ENCODE measurements at regions not wholly inside any gene's neighbourhood (a gene's known extent, or its start where the extent isn't known, plus 50 kb on each side); places are given as distances from the start of the nearest gene placed in this dataset.
"Not testable (repeated sequence)": the region's sequence is repeated elsewhere in the genome, so short reads cannot be mapped to it uniquely, and the experiment has no call there.

DNA sequence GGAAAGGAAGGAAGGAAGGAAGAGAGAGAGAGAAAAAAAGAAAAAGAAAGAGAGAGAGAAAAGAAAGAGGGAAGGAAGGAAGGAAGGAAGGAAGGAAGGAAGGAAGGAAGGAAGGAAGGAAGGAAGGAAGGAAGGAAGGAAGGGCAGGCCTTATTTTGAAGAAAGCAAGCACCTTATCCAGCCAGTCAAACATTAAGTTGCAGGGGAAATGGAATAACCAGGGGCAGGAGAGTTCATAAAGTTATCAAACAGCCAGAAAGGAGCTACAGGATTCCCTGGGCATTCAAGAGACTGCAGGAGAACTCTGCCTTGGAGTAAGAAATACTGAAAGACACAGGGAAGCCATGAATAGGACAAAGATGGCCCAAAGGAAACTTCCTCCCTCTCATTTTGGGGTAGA, 672.0 kb upstream of the INTU start:
- no peak for DNase-seq

DNA sequence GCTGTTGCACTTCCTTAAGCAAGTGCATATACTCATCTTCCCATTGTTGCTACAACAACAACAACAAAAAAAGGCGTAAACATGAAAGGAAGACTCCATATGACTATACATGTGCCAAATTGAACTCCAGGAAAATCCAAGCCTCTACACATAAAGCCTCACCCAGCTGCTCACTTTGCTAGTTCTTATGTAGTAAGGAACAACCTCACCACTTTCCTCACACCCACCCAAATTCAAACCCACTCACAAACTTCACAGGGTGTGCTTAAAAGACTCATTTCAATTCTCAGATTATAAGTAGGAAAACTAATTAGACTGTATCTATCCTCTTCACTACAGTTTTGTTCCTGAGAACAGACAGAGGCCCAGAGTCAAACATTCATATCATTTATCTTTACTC, 671.1 kb upstream of the INTU start:
- no peak for DNase-seq

DNA sequence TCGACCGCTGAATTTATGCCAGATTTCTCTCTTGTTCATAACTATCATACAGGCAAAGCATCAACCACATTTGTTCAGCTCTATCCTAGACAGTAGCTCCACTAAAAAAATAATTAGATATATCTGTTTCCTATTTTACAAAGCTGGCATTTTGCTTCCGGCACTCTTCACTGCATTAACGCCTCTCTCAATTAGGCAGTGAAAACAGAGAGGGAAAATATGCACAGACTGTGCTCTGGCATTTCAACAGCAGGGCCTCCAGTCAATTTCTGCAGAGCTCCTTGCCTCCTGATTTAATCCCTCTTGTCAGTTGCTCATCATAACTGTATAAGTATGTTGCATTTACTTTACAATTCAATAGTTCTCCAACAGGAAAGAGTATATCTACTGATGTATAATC, 666.9 kb upstream of the INTU start:
- no peak for DNase-seq

DNA sequence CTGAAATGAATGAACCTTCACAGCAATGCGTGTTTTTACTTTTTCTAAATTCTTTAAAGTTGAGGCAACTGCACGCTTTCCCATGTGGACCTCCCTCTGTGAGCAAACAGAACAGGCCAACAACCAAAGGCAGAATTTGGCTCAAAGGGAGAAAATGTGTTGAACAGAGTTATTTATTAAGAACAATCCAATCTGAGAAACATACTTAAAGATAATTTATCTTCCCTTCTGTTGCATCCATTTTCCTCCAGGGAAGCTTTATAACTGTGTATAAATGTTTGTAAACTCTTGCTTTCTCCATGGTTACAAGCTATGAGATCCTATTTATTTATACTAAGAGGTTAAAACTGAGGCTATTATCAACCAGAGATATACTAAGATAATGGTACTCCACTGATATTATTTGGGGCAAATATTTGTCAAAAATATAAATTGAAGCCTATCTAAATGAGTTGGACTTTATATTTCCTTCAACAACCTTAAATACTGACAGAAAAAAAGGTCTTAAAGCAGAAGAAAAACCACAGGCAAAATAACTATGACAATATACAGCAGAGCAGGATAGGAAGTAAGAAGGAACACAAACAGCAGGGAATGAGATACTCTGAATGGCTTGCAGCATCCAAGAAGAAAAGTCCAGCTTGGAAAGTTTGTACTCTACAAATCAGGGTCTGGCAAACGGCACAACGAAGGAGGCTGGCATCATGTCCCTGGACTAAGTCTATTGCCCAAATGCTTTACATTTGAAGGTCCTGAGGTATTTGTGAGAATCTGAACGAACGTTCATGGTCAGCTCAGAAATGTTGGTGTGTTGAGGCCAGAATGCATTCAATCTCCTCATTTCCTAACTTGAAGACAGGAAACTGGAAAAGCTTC, 663.2 kb upstream of the INTU start:
- no peak for DNase-seq

DNA sequence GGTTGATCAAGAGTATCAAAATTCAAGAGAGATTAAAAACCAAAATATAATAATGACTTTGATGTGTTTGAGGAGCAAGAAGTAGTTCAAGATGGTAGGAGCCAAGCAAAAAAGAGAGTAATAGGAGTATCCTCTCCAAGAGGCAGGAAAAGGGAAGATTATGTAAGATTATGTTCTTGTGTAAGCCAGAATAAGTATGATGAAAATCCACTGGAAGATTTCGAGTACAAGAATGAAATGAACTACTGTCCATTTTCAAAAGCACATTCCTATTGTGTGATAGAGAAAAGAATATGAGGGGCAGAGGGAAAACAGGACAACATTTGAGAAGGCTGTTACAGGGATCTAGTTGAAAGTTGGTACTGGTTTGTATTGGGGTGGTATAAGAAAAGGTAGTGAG, 659.6 kb upstream of the INTU start:
- DNase-seq = no peak

DNA sequence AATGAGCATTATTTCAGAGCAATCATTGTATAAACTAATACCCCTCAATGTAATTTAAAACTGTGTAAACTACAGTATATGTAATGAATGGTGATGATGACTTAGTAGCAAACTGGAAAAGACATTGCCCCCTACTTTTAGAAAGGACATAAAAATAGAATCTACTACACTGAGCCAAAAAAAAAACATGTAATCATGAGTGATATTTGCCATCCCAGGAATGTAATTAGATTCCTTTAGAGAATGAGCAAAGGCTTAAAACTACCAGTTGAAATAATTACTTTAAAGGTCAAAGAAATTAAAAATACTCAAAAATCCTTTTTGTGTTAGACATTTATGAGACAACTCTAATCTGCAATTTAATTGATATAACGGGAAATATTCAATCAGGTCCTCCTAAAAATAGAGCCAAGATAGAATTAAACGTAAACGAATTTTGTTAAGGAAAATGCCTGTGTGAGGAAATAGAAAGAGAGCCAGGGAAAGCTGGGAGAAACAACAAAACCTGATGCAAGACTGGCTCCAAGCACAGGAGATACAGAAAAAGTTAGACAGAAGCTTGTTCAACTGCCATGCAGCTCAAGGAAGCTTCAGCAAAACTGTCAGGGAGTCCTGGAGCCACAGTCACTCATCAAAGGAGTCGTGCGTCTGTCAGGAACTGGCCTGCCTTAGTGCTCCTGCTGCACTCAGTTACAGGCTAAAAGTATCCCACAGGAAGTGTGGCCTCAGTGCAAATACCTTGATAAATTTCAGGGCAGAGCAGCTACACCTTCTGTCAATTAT, 655.7 kb upstream of the INTU start:
- DNase-seq = peak; percentile 27

DNA sequence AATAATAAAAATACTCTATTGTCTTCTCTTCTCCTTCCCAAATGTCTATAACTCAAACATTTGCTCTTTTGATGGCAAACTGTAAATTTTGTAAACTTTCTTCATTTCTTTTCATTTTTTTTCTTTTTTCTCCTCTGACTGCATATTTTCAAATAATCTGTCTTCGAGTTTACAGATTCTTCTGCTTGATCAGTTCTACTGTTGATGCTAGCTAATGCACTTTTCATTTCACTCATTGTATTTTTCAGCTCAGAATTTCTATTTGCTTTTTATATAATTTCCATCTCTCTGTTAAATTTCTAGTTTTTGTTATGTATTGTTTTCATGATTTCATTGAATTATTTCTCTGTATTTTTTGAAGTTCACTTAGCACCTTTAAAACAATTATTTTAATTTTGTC, 646.8 kb upstream of the INTU start:
- no peak for DNase-seq

DNA sequence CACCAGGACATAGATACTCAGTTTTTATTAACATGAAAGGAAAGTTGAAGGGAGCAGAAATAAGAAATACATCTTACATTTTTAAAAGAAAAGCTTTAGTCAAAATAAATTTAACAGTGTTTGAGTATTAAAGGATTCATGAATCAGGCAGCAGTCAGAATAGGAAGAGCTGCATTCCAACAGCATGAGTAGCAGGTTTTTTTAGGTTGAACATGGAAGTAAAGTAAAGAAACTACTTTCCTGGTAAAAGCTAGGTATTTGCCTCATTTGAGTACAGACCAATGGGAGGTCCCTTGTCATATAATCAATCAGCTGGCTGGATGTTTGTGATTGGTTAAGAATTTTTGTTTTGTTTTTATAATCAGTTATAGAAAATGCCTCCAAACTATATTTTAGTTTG, 645.9 kb upstream of the INTU start:
- peak; percentile 75 for DNase-seq

DNA sequence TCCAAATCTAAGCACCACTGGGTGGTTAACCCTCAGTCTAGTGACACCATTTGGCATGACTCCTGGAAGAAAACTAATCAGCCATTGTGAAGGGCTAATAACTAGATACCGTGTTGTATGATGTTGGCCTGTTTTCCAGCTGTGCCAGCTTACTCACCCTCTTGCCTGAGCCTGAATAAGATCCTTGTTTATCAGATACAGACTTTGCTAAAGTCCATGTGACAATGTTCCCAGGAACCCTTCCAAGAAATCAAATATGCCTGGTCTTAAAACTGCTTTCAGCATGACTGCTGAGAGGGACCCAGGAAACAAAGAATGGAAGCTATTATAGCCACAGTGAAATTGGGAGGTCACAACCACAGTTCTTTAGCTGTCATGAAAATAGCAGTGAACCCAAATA, 640.8 kb upstream of the INTU start:
- DNase-seq = no peak

DNA sequence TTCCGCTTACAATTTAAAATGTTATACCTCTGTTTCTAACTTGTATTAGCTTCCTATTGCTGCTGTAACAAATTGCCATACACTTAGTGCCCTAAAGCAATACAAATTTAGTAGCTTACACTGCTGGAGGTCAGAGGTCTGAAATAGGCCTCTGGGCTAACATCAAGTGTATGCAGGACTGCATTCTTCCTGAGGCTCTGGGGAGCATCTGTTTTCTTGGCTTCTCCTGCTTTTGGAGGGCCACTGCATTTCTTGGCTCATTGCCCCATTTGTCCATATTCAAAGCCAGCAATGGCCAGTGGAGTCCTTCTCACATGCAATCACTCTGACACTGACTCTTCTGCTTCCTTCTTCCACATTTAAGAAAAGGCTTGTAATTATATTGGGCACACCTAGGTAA, 639.8 kb upstream of the INTU start:
- no peak for DNase-seq

DNA sequence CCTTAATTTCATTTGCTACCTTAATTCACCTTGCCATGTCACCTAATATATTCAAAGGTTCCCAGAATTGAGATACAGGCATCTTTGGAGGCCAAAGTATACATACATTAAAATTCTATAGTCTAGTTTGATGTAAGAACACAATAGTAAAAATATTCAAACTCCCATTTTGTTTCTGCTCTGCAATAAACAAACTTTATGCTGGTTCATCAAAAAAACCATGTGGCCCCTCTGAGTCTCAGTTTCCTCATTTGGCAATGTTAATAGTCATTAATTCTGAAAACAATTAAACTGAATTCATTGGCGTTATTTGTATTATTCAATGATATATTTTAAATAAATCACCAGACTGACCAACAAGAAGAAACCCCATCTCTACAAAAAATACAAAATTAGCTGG, 639.4 kb upstream of the INTU start:
- no peak for DNase-seq

DNA sequence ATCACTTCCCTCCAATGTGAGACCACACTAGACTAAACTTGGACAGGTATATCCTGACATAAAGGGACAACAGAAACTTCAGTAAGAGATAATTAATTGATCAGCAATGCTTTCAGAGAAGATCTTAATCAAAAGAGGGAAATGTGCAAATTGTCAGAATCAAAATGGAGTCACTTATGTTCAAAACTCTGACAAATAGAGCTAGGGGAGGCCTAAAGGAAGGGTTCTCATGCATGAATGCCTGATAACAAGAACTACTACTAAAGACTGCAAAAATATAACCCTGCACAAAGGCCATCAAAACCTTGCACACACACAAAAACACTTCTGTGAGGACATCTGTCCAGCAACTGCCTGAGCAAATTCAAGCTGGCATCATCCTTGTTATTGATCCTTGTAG, 637.5 kb upstream of the INTU start:
- no peak for DNase-seq

DNA sequence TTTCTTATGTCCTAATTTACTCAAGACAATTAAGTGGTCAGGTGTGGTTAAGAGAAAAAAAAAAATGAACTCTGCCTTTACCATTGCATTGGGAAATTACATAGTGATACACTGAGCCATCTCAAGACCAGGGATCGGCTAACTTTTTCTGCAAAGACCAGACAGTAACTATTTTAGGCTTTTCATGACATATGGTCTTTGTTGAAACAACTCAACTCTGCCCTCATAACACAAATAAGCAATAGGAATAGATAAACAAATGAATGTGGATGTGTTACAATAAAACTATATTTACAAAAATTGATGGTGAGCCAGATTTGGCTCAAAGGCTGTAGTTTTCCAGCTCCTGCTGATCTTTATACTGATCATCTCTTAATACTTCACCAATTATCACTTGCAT, 632.6 kb upstream of the INTU start:
- no peak for DNase-seq

DNA sequence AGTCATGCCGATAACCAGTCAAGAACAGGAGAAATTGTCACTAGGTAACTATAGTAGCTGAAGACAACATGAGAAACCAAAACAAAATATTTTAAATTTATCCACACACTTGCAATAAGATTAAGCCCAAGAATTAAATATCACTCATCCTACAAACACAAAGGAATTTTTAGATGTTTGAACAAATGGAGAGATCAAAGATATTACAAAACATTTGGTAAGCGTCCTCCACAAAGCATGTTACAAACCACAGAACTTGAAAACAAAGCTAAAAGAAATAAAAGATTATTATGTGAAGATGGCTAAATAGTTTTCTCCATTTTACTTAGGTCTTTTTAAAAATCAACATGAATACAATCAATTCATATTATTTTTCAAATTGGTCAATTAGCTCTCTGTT, 631.9 kb upstream of the INTU start:
- DNase-seq = no peak

DNA sequence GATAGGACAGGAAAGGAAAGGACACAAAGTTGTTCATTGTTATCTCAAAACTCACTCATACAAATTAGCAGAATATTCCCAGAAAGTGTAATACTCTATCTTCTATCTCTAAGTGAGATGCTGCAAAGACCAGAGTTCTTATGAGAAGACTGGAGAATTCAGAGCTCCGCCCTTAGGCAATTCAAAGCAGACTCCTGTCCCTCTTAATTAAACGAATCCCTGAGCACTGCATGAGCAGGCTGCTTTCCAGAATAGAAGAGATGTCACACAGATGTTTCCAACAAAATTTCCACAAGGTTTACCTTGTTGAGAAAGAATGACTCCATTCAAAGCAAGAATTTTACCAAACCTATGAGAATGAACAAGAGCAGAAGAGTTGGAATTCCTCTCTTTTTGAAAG, 630.8 kb upstream of the INTU start:
- no peak for DNase-seq

DNA sequence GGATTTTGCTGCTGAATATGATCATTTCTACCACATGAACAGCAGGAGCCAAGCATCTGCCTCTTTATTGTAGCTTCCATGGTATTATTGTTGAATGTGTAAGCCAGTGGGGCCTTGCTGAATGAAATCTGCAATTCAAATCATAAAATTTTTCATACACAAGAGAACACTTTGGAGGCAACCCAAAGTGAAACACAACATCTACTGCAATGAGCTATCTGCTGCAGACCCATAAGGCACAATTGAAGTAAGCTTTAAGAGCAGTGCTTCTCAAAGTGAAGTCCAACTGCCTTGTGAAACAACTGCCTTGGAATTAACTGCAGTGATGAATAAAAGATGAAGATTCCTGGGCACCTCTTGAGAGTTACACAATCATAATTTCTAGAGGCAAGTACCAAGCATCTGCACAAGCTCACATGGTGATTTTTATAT, 626.3 kb upstream of the INTU start:
- DNase-seq = no peak

DNA sequence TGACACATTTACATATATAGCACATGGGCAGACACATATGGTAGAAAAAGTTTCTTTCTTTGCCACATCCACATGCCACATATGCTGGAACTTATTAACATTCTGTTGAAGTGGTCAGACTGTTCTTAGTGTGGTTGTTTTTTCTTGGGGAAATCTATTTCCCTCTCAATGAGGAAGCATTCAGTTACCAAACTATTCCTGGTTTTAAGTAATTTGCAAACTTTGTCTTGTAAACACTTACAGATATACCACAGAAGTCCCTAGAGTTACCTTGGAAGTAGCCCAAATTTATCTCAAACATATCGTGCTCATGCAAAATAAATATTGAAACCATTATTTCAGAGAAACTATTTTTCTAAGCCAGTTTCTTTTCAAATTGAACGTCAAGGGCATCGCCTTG, 625.5 kb upstream of the INTU start:
- DNase-seq = no peak

DNA sequence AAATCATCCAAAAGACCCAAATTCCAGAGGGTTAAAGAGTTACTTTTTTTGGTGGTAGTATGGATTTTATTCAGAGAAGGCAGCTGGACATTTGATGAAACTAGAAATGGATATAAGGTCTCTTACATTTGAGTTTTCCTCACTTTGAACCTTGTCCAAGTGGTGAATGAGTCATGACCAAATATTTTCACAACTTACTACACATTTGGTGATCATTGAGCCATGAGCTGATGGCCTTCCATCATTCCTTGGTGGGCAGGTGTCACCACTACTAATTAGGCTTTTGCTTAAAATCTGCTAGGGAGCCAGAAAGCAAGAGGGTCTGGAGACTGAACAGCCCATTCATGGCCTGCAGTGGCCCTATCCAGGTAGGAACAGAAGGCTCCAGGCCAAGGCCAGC, 620.2 kb upstream of the INTU start:
- DNase-seq = peak; percentile 90

DNA sequence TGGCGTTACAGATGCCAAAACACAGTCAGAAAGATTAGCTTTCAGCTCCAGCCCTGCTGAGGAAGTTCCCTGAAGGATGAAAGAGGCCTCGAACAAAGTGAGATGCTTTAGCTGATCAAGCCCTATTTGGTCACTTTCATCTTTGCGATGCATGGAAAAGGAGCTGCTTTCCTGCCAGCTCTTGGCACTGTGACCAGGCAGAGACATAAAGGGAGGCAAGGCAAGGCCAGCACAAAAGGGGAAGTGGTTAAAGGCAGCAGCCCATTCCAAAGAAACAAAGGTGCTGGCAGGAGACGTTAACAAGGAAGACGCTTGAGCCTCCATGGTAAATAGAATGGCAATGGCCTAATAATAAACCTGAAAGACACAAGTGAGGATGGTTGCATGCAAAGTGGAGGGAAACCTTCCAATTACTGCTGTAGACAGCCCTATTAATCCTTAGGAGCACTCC, 617.1 kb upstream of the INTU start:
- DNase-seq = no peak

DNA sequence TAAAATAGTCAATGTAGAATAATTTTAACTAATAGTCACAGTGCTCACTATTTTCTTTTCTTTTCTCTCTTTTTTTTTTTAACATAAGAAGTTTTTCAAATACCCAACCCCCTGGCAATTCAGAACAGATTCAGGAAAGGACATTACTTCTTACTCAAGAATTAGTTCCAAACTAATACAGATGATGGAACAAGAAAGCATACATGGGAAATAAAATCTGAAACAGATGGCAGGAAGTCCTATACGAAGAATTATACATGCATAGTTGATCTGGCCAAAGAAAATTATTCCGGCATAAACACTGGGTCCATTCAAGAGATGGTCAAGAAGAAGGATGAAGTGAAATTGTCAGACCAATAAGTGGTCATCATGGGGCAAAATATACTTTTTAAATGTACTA, 614.4 kb upstream of the INTU start:
- DNase-seq = peak; percentile 52

DNA sequence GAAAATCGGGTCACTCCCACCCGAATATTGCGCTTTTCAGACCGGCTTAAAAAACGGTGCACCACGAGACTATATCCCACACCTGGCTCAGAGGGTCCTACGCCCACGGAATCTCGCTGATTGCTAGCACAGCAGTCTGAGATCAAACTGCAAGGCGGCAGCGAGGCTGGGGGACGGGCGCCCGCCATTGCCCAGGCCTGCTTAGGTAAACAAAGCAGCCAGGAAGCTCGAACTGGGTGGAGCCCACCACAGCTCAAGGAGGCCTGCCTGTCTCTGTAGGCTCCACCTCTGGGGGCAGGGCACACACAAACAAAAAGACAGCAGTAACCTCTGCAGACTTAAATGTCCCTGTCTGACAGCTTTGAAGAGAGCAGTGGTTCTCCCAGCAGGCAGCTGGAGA, 611.9 kb upstream of the INTU start:
- not testable (repeated sequence) for DNase-seq

DNA sequence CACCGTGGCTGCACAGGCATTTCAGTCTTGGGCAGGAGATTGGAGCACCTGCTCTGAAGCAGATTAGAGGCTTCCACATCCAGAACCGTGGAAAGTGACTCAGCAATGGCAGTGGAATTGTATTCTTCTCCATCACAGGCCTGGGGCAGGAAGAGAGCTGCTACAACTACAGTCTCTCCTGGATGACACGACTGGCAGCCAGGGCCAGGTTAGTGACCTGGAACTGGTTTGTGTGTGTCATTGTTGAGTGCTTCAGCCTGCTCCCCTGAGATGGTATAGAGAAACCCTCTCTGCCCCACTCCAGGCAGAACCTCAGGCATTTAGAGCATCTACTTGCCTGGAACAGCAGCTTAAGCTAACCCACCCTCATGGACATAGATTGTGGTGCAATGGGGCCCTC, 596.5 kb upstream of the INTU start:
- no peak for DNase-seq

DNA sequence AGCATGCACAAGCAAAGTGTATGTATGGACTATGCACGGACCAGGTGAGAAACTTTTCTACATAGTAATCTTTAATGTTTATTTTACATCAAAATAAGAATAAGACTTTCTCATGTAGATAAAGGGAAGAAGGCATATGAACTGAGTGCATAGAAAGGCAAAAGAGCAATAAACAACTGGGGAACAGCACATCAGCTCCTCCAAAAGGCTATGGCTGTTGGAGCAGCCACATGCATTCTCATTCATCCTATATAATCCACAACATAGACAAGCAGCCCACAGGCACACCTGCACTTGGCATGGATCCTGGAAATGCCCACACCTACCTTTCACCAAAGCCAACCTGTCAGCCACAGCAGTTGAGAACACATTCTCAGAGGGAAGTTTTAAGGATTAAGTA, 586.9 kb upstream of the INTU start:
- no peak for DNase-seq

DNA sequence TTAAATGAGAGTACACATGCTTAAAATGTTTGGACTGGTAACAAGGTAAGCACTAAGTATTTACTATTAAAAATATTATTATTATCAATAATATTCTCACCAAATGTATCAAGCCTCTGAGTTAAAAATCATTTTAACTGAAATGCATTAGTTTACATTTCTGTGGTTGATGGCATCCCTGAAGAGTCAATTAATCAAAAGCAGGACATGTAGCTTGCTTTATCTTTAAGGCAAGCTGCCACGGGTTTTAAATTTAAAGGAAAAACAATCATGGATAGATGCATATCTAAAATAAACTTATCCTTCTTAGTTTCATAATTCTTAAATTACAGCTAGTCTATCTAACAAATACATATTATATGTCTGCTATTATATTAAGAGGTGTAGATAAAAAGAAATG, 584.8 kb upstream of the INTU start:
- peak; percentile 36 for DNase-seq

All from fibroblast of skin of right biceps (primary cell).